Lower leg skin (tissue), 4 donors: ENCODE measurements at regions not wholly inside any gene's neighbourhood (a gene's known extent, or its start where the extent isn't known, plus 50 kb on each side); places are given as distances from the start of the nearest gene placed in this dataset.

Source experiments
- DNase-seq, 2 donors: peaks; one replicate each; pipeline ENCODE4 v3.0.0-alpha.2; 2019; ENCODE audit warnings: low spot score in 2 of 2
- H3K4me3 ChIP-seq: fragments of 200-600 bp; sonication (generic); 2 replicates; pipeline ENCODE4 v1.5.1; 2017; ENCODE audit warnings: mild to moderate bottlenecking, low read depth; ENCODE audit not compliant: poor library complexity, severe bottlenecking
- POLR2A ChIP-seq, 2 donors: fragments of 450-650 bp; IDR thresholded peaks; one replicate each; pipeline ENCODE4 v1.6.1; 2016 to 2017; ENCODE audit warnings: antibody characterized with exemption in 2 of 2, mild to moderate bottlenecking in 1 of 2, moderate library complexity in 1 of 2
- WGBS, 2 donors: methylation state at CpG; one replicate each; pipeline ENCODE4 v1.1.5; 2018; 5-methylcytosine and 5-hydroxymethylcytosine counted together
- intact Hi-C: fragments of 100-400 bp; cut with DNase I; formaldehyde crosslinking; loops from one replicate; pipeline ENCODE4 v1.15.0; 2023; ENCODE audit warnings: low total_unique reads
- TF ChIP-seq, protein P1 (sequence below), 3 donors: fragments of 450-650 bp; IDR thresholded peaks; one replicate each; pipeline ENCODE4 v1.5.1; 2016; ENCODE audit warnings: antibody characterized with exemption in 3 of 3, mild to moderate bottlenecking in 3 of 3, moderate library complexity in 2 of 3

DNA sequence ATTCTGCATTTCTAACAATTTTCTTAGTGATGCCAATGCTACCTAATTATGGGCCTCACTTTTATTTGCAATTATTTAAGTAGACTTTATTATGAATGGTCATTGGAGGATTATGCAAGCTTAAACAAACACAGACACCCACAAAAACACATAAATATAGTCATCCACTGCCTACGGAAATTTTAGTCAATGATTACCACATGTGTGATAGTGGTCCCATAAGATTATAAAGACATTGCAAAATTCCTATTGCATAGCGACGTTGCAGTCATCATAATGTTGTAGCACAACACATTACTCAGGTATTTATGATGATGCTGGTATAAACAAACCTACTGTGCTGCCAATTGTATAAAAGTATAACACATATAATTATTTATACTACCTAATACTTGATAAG lies 247.8 kb upstream of the ALCAM start:
- H3K4me3 ChIP-seq, result no peak overlapping the region
- DNase-seq, result no peak
- intact Hi-C loops, result no loop called here
- 52 to 64% methylated on average over 3 of the region's 3 CpGs for WGBS, 2 donors
- TF ChIP-seq POLR2A (IDR thresholded peaks at IDR 0.05), result no peak
- TF ChIP-seq, protein P1, sequence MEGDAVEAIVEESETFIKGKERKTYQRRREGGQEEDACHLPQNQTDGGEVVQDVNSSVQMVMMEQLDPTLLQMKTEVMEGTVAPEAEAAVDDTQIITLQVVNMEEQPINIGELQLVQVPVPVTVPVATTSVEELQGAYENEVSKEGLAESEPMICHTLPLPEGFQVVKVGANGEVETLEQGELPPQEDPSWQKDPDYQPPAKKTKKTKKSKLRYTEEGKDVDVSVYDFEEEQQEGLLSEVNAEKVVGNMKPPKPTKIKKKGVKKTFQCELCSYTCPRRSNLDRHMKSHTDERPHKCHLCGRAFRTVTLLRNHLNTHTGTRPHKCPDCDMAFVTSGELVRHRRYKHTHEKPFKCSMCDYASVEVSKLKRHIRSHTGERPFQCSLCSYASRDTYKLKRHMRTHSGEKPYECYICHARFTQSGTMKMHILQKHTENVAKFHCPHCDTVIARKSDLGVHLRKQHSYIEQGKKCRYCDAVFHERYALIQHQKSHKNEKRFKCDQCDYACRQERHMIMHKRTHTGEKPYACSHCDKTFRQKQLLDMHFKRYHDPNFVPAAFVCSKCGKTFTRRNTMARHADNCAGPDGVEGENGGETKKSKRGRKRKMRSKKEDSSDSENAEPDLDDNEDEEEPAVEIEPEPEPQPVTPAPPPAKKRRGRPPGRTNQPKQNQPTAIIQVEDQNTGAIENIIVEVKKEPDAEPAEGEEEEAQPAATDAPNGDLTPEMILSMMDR (IDR thresholded peaks at IDR 0.05), result no peak

GRCh38 chr3:105119801-105120340 lies 246.8 kb upstream of the ALCAM start:
- no peak for DNase-seq
- TF ChIP-seq, protein P1 (IDR thresholded peaks at IDR 0.05), result no peak
- no peak for TF ChIP-seq POLR2A (IDR thresholded peaks at IDR 0.05)
- WGBS, 2 donors, result 85 to 86% methylated on average over 4 of the region's 4 CpGs
- H3K4me3 ChIP-seq, result no peak overlapping the region
- intact Hi-C loops, result no loop called here

DNA sequence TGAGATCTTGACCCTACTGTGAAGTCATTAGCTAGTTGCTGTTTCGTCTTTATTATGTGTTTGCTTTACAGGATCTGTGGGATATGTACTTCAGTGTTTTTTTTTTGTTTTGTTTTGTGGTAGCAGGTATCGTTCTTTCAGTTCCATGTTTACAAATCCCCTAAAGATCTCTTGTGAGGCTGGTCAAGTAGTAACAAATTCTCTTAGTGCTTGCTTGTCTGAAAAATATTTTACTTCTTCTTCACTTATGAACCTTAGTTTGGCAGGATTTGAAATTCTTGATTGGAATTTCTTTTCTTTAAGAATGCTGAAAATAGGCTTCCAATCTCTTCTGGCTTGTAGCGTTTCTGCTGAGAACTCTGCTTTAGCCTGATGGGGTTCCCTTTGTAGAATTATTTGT lies 235.8 kb upstream of the ALCAM start:
- intact Hi-C loops, result no loop called here
- 76 to 87% methylated on average over 3 of the region's 3 CpGs for WGBS, 2 donors
- H3K4me3 ChIP-seq, result no peak overlapping the region
- DNase-seq, result no peak
- TF ChIP-seq POLR2A (IDR thresholded peaks at IDR 0.05), result no peak
- TF ChIP-seq, protein P1 (IDR thresholded peaks at IDR 0.05), result no peak

DNA sequence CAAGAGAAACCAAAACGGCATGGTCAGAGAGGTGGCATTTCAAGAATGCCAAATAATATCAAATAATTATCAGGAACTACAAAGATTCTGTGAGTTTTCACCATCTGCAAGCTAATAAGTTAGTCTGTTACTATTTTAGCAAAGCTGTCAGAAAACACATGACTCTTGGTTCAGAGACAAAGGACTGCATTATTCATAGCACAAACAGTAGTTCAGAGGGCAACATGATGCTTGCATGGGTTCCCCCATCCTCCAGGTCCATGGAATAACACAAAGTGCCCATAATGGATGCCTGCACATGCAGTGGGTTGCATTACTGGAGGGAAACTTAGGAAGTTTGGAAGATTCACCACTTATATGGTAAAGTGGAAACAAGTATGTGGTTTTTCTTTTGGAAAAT lies 228.8 kb upstream of the ALCAM start:
- intact Hi-C loops, result no loop called here
- no peak overlapping the region for H3K4me3 ChIP-seq
- no peak for DNase-seq
- 70 to 88% methylated on average over 1 of the region's 1 CpG for WGBS, 2 donors
- TF ChIP-seq, protein P1 (IDR thresholded peaks at IDR 0.05), result no peak
- no peak for TF ChIP-seq POLR2A (IDR thresholded peaks at IDR 0.05)

- TF ChIP-seq, protein P1 (IDR thresholded peaks at IDR 0.05), result no peak
- TF ChIP-seq POLR2A (IDR thresholded peaks at IDR 0.05), result no peak
- 76 to 79% methylated on average over 7 of the region's 7 CpGs for WGBS, 2 donors
- no peak for DNase-seq
- H3K4me3 ChIP-seq, result no peak overlapping the region
- intact Hi-C loops, result no loop called here
Measured at GRCh38 chr3:105139881-105140560, 226.7 kb upstream of the ALCAM start.
